Natural killer cell treated with Interleukin-12 subunit alpha and Interleukin-12 subunit beta and Interleukin-15 and Interleukin-18, amount 100 ng/mL, for 72 hours (primary cell): ENCODE measurements at regions not wholly inside any gene's neighbourhood (a gene's known extent, or its start where the extent isn't known, plus 50 kb on each side); places are given as distances from the start of the nearest gene placed in this dataset.
"Not testable (repeated sequence)": the region's sequence is repeated elsewhere in the genome, so short reads cannot be mapped to it uniquely, and the experiment has no call there.

Experiments used
- ATAC-seq, 2 donors: fragments of 150-1000 bp; cut with Tn5 transposase in 1 of 2; sonication (Bioruptor Pico), chemical (Tn5 transposase) in 1 of 2; 2 replicates each; pipeline ENCODE4 v1.10.0; 2021
- DNase-seq: peaks from one replicate; pipeline ENCODE4 v3.0.0; 2022; ENCODE audit warnings: low spot score
- H3K27ac Mint-ChIP-seq, 2 donors: 1 replicate in 1 of 2; 2 replicates in 1 of 2; pipeline ENCODE4 v1.8.0; 2022; ENCODE audit warnings: mixed read lengths in 2 of 2, mild to moderate bottlenecking in 1 of 2, moderate library complexity in 1 of 2
- H3K27me3 Mint-ChIP-seq, 2 donors: 1 replicate in 1 of 2; 2 replicates in 1 of 2; pipeline ENCODE4 v1.8.0; 2022; ENCODE audit warnings: mixed read lengths in 2 of 2
- H3K36me3 Mint-ChIP-seq: one replicate; pipeline ENCODE4 v1.8.0; 2022; ENCODE audit warnings: mixed read lengths
- H3K4me1 Mint-ChIP-seq, 2 donors: 1 replicate in 1 of 2; 2 replicates in 1 of 2; pipeline ENCODE4 v1.8.0; 2022; ENCODE audit warnings: low read depth in 2 of 2, mixed read lengths in 2 of 2, mild to moderate bottlenecking in 1 of 2
- H3K4me3 Mint-ChIP-seq: one replicate; pipeline ENCODE4 v1.8.0; 2022; ENCODE audit warnings: mixed read lengths
- H3K9me3 Mint-ChIP-seq: 2 replicates; pipeline ENCODE4 v1.8.0; 2022; ENCODE audit warnings: mixed read lengths

DNA sequence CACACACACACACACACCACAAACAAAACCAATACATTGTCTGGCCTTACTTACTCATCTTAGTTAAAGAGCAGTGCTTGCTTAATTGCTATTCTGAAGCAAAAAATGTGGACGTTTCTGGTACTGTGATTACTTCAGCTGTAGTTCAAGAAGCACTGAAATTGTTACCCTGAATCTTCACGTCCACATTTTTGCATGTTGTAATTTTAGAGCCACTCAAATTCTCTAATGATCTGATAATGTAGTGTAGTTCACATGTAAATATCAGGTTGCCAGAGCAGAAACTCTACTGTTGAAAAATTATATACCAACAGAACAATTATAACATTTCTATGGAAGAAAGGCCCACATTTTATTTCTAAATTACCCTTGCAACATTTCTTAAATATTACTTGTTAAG, 1451.1 kb downstream of the GATA3 start:
- Mint-ChIP-seq H3K36me3 (no peaks in the 10 kb centered on the region), H3K27me3 (peaks cover 0 to 8% of the 10 kb centered on the region in 2 donors), H3K4me1 (peaks cover 0 to 9% of the 10 kb centered on the region in 2 donors), H3K27ac (no peak overlapping the region), H3K4me3 (no peak overlapping the region), H3K9me3 (no peaks in the 10 kb centered on the region)
- no peak for DNase-seq
- ATAC-seq = no peak

DNA sequence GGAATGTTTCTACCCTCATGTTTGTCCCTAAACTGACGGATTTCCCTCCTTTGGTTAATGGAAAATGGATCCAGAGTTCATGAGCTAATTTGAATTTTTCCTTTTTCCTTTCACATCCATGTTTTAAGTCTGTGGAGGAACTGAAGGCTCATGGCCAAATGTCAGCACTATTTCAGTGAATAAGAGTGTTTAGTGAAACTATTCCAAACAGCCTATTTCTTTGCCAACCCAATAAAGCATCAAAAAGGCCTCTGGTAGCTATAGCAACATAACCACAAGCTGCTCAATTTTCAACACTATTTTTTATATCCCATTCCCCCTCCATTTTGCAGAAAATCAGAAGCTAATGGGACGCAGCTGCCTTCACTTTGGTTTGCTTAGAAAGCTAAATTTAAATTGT, 1454.1 kb downstream of the GATA3 start:
- DNase-seq (no peak), ATAC-seq (no peak)
- Mint-ChIP-seq H3K36me3 (no peaks in the 10 kb centered on the region), H3K4me1 (peaks cover 5 to 13% of the 10 kb centered on the region in 2 donors), H3K9me3 (no peaks in the 10 kb centered on the region), H3K27me3 (peaks cover 0 to 6% of the 10 kb centered on the region in 2 donors), H3K4me3 (no peak overlapping the region), H3K27ac (no peak overlapping the region)

DNA sequence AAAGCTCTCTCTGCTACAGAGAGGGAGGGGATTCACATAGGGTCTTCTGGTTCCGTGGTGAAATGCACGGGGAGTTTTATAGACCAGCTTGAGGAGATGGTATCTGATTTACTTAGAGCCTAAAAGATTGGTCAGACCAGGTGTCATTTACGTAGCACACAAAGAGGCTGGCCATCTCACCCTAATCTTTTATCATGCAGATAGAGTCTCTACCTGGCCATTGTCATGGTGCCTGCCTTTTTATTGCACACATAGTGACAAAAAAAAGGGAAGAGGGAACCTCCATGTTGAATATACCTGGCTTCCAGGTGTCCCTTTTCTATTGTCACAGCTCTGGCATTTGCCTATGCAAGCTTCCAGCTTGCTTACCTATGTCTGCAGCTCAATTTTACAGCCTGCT, 1456.1 kb downstream of the GATA3 start:
- H3K27me3 Mint-ChIP-seq = peaks cover 0 to 6% of the 10 kb centered on the region in 2 donors
- no peak overlapping the region for H3K4me3 Mint-ChIP-seq

DNA sequence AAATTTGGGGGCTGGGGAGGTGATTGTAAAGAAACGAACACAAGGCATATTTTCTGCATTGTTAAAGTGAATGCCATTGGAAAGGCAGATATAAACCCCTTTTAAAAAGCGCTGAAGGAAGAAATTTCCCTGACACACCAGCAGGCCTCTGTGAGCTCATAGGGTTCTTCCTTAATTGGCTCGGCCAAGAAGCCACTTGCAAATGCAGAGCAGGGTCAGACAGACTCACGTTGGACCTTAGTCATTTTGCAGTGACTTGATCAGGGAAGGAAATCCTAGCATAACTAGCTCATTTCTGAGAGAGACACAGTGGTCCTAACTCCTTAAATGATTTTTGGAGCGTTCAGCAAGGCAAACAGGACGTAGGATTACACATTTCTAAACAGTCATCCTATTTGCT, 1461.4 kb downstream of the GATA3 start:
- H3K27ac Mint-ChIP-seq = no peak overlapping the region
- peaks cover 4 to 5% of the 10 kb centered on the region in 2 donors for H3K4me1 Mint-ChIP-seq
- no peak for DNase-seq
- no peaks in the 10 kb centered on the region for H3K27me3 Mint-ChIP-seq
- no peaks in the 10 kb centered on the region for H3K36me3 Mint-ChIP-seq
- H3K4me3 Mint-ChIP-seq = no peak overlapping the region
- no peaks in the 10 kb centered on the region for H3K9me3 Mint-ChIP-seq
- no peak for ATAC-seq

More for the DNA sequence above, 1456.1 kb downstream of the GATA3 start:
- no peak for DNase-seq
- H3K9me3 Mint-ChIP-seq = no peaks in the 10 kb centered on the region
- peaks cover 5 to 13% of the 10 kb centered on the region in 2 donors for H3K4me1 Mint-ChIP-seq
- no peaks in the 10 kb centered on the region for H3K36me3 Mint-ChIP-seq
- no peak overlapping the region for H3K27ac Mint-ChIP-seq
- no peak for ATAC-seq

DNA sequence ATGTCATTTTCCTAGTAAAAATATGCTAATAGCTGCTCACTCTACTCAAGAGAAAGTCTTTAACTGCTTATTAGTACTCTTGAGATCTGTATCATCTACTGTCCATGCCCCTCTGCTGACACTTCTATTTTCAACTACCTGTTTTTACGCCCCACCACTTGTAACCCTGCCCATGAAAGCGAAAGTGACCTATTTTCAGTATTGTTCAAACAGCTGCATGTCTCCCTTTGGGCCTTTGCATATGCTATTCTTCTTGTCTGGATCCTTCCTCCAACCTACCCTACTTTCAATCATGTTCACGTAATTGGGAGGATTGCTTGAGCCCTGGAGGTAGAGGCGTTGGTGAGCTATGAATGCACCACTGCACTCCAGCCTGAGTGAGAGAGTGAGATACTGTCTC, 1481.3 kb downstream of the GATA3 start:
- no peak overlapping the region for H3K4me3 Mint-ChIP-seq
- H3K27ac Mint-ChIP-seq = no peak overlapping the region
- ATAC-seq = no peak
- H3K36me3 Mint-ChIP-seq = no peaks in the 10 kb centered on the region
- H3K9me3 Mint-ChIP-seq = peaks cover 3% of the 10 kb centered on the region
- peaks cover 0 to 4% of the 10 kb centered on the region in 2 donors for H3K4me1 Mint-ChIP-seq
- no peaks in the 10 kb centered on the region for H3K27me3 Mint-ChIP-seq
- no peak for DNase-seq

DNA sequence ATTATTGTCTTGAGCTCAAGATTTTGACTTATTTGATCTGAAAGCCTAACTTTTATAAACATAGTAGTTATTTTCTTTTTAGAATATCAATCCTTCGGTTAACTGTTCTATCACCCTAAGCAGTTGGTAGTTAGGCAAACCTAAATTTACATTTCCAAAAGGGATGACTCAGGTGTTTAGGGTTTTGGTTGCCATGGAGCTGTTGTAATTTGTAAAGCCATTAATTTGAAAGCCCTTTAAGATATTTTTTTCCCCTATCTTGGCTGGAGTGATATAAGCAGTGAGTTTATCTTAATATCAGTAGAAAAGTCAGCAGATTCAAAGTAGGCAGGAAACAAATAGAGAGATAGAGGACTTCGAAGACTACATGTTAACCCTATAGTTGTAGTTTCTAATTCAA, 1472.6 kb upstream of the CELF2 start:
- ATAC-seq (no peak), DNase-seq (no peak)
- Mint-ChIP-seq H3K4me3 (no peak overlapping the region), H3K27me3 (no peaks in the 10 kb centered on the region), H3K4me1 (no peaks in the 10 kb centered on the region), H3K27ac (no peak overlapping the region), H3K9me3 (peaks cover 3% of the 10 kb centered on the region), H3K36me3 (no peaks in the 10 kb centered on the region)

DNA sequence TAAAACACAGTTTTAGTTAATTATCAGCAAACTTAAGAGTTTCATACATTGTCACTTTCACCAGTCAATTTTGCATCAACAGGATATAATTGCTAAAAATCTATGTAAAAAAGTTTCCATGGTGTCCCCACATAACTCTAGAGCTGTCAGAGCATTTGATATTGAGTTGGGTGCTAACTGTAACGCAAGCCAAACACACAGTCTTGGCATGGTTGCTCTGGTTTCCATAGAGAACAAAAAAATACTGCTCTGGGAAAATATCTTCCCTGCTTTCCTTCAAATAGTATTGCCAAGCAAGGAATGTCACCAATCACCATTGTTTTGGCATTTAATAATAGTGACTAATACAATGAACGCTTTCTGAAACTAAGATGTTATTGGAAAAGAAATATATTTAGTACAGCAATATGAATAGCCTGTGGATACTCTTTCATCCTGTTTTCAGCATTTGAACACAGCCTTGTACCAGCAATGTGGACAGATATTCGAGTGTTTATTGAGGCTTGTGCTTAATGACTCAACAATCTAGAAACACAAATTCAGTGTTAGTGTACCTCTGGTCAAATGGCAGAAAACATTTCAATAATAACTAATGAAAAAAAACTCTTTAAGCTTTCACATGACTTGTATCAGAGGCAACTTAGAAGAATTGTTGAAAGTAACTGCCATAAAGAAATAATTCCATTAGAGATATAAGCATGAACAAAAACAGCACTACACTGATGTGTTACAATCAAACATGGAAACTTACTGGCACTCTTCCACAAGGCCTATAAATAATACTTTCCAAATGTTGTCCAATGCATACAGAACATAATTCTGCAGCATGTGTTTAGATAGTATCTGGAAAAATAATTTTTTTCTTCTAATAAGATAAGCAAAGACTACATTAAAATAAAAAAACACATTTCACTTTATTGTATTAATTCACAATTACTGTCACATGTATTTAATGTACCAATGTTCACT, 1469.5 kb upstream of the CELF2 start:
- Mint-ChIP-seq H3K27me3 (no peaks in the 10 kb centered on the region), H3K27ac (no peak overlapping the region), H3K4me3 (no peak overlapping the region), H3K4me1 (no peaks in the 10 kb centered on the region), H3K9me3 (peaks cover 3% of the 10 kb centered on the region), H3K36me3 (no peaks in the 10 kb centered on the region)
- ATAC-seq (no peak), DNase-seq (no peak)

DNA sequence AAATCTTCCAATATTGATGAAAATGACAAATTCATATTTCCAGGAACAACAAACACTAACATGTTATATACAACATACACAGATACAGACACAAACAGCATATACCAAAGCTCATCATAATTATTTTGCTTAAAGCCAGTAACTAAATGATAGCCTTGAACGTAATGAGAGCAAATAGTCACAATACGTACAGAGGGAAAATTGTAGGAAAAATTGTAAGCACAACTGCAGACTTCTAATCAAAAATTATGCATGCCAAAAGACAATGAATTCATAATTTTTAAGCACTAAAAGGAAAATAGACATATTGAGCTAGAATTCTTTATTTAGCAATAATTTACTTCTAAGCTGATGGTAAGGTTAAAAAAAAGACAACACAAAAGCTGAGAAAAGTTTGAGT, 1466.9 kb upstream of the CELF2 start:
- Mint-ChIP-seq H3K27ac (no peak overlapping the region), H3K4me1 (no peaks in the 10 kb centered on the region), H3K9me3 (peaks cover 3% of the 10 kb centered on the region), H3K27me3 (no peaks in the 10 kb centered on the region), H3K36me3 (no peaks in the 10 kb centered on the region), H3K4me3 (no peak overlapping the region)
- DNase-seq = no peak
- ATAC-seq = no peak

DNA sequence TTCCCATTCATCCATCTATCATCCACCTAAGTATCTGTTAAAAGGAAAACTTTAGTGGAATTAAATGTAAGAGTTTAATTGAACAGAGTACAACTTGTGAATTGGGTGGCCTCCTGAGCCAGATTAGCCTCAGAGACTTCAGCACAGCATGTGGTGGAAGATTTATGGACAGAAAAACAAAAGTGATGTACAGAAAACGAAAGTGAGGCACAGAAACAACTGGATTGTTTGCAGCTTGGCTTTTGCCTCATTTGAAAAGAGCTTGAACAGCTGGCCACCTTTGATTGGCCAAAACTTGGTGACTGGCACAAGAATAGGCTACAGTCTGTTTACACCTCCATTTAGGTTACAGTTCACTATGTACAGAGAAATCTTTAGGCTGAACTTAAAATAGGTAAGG, 1463.4 kb upstream of the CELF2 start:
- H3K4me1 Mint-ChIP-seq = no peaks in the 10 kb centered on the region
- ATAC-seq (no peak), DNase-seq (no peak)
- no peak overlapping the region for H3K27ac Mint-ChIP-seq
- no peaks in the 10 kb centered on the region for H3K36me3 Mint-ChIP-seq
- H3K9me3 Mint-ChIP-seq = no peaks in the 10 kb centered on the region
- no peak overlapping the region for H3K4me3 Mint-ChIP-seq
- H3K27me3 Mint-ChIP-seq = no peaks in the 10 kb centered on the region

DNA sequence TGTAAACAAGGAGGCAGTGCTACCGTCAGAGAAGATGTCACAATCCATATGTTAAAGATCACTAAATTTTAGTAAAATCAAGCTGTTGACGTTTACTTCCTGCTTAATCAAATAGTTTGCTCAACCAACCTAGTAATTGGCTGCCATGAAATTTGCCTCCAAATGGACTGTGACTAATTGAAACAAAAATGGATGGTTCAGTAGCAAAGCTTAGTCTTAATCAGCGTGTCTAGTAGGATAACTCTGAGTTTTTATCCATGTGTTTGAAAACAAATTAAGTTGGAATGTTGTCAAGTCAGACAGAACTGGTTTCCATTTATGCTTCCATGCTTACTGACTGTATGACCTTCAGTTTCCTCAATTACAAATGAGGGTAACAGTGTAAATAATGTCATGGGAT, 1456.7 kb upstream of the CELF2 start:
- H3K27me3 Mint-ChIP-seq = no peaks in the 10 kb centered on the region
- no peak for ATAC-seq
- H3K36me3 Mint-ChIP-seq = no peaks in the 10 kb centered on the region

DNA sequence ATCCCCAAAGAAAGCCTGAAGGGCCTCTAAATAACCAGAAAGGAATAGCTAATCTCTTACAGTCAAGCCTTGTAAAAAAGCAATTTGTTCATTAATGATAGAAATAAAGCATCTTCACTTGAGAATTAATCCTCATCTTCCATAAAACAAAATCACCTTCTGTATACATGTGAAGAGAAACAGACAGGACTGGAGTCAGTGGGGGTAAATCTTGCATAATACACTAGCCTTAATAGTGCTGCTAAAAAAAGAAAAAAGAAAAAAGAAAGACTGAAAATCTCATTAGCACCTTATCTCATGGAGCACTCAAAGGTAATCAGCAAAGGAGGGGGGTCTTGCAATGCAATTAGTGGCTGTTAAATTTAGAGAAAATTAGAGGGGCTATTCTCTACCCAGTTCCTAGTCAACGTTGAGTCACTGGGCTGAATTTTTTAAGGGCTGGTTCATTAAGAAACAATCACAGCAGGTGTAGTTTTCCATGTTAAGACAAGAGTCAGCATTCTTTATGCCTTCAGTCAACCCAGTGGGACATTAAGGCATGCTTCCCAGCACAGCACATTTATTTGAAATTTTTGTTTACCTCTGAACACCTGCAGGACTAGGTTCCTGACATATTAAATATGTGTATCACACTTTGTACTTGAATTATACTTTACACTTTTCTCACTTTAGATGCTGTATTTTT, 1455.7 kb upstream of the CELF2 start:
- Mint-ChIP-seq H3K27me3 (no peaks in the 10 kb centered on the region), H3K27ac (no peak overlapping the region)

More for the DNA sequence above, 1456.7 kb upstream of the CELF2 start:
- H3K9me3 Mint-ChIP-seq = no peaks in the 10 kb centered on the region
- no peaks in the 10 kb centered on the region for H3K4me1 Mint-ChIP-seq
- H3K4me3 Mint-ChIP-seq = no peak overlapping the region
- DNase-seq = no peak
- H3K27ac Mint-ChIP-seq = no peak overlapping the region

DNA sequence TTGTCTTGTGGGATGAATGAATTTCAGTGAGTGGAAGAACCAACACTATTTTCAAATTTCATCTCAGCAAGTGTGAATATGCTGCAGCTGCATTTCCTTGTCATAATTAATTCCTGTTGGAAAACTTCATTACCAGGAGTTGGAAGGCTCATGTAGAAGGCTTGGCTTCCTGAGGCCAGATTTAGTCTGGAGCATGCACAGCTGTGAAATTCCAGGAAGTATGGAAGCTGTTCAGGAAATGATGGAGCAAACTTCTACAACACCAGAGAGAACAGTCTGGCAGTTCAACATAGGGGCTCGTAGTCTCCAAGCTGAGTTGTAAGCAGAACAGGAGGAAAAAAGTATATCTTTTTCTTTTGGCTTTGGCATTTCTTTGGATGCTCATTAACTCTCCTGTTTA, 1439.9 kb upstream of the CELF2 start:
- no peaks in the 10 kb centered on the region for H3K36me3 Mint-ChIP-seq
- DNase-seq = no peak
- no peak overlapping the region for H3K27ac Mint-ChIP-seq
- no peak for ATAC-seq
- H3K27me3 Mint-ChIP-seq = no peaks in the 10 kb centered on the region
- no peak overlapping the region for H3K4me3 Mint-ChIP-seq
- H3K9me3 Mint-ChIP-seq = peaks cover 5% of the 10 kb centered on the region
- H3K4me1 Mint-ChIP-seq = no peaks in the 10 kb centered on the region

More for the DNA sequence above, 1455.7 kb upstream of the CELF2 start:
- H3K4me1 Mint-ChIP-seq = no peaks in the 10 kb centered on the region
- DNase-seq (no peak), ATAC-seq (no peak)
- no peak overlapping the region for H3K4me3 Mint-ChIP-seq
- H3K9me3 Mint-ChIP-seq = no peaks in the 10 kb centered on the region
- H3K36me3 Mint-ChIP-seq = no peaks in the 10 kb centered on the region

DNA sequence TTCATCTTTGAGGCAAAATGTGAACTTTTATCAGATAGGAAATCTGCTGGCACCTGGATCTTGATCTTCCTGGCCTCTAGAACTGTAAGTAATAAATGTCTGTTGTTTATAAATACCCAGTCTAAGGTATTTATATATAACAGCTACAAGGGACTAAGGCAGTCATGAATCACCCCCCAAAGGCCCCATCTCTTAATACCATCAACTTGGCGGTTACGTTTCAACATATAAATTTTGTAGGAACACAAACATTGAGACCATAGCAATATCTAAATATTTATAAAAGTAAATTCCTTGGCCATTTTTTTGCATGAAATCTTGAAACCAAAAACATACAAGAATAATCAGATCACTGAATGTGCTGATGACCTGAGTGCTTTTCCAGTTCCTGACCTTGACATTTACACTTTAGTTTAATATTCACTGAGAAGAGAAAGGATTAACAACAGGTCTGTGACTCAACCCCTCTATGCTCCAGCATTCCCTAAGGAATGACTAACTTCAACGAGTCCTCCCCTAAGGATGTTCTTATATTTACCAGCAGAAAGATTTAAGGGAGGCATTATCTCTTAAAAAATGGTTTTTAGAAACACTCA, 1438.5 kb upstream of the CELF2 start:
- no peaks in the 10 kb centered on the region for H3K36me3 Mint-ChIP-seq
- DNase-seq (no peak), ATAC-seq (no peak)
- H3K4me1 Mint-ChIP-seq = no peaks in the 10 kb centered on the region
- H3K27ac Mint-ChIP-seq = no peak overlapping the region
- H3K4me3 Mint-ChIP-seq = no peak overlapping the region
- peaks cover under 1% of the 10 kb centered on the region for H3K9me3 Mint-ChIP-seq
- no peaks in the 10 kb centered on the region for H3K27me3 Mint-ChIP-seq

DNA sequence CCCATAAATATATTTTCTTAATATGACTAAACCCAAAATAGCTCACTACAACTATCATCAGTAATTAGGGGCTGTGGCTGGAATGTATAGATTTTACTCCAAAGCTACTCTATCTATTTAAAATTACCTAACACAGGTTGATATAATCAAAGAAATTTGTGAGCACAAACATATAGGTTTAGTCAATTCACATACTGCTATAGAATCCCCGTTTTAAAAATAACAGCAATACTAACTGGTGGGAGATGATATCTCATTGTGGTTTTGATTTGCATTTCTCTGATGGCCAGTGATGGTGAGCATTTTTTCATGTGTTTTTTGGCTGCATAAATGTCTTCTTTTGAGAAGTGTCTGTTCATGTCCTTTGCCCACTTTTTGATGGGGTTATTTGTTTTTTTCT, 1434.9 kb upstream of the CELF2 start:
- DNase-seq, H3K27me3 Mint-ChIP-seq, H3K4me3 Mint-ChIP-seq, H3K36me3 Mint-ChIP-seq, H3K27ac Mint-ChIP-seq, H3K4me1 Mint-ChIP-seq, ATAC-seq, H3K9me3 Mint-ChIP-seq: not testable (repeated sequence)
